ENCODE measurements at regions not wholly inside any gene's neighbourhood (a gene's known extent, or its start where the extent isn't known, plus 50 kb on each side); places are given as distances from the start of the nearest gene placed in this dataset.

DNA sequence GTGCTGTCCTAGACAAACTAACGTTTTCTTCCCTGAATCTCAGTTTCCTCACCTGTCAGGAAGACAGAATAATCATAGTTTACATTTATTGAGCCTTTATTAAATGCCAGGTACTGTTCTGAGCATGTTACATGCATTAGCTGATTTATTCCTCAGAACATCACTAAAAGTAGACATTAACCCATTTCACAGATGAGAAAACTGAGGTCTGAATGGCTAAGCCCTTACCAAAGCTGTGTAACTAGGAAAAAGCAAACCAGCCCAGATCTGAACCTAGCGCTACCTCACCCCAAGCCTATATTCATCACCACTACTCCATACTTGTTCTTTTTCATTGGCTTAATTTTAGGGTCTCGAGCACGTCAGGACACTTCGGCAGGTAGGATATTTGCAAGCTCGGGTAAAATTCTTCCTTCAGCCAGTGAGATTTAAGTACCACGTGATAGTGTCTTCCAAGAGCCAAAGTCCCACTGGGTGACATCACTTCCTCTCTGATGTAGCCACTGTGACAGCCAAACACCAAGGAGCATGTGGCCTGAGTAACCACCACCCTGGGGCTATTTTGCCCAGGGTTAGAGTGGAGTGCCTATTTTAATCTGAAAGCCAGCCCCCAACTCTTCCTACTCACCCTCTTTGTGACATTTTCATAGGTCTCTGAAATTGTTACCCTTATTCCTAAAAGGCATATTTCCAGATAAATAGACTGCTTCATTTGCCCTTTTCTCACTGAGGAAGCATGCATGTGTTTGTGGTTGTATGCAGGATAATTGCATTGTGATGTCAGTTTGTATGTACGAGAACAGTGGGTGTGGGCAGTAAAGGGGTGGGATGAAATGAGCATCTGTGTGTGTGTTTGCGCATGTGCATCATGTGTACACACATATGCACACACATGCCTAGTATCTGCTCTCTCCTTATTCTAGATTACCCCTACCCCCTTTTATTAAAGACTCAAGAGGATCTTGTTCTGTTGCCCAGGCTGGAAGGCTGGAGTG lies 62.2 kb upstream of the WSCD2 start:
- no peak for FAIRE-seq
- DNase-seq (ENCODE audit: insufficient read length, low spot score) = no peak

DNA sequence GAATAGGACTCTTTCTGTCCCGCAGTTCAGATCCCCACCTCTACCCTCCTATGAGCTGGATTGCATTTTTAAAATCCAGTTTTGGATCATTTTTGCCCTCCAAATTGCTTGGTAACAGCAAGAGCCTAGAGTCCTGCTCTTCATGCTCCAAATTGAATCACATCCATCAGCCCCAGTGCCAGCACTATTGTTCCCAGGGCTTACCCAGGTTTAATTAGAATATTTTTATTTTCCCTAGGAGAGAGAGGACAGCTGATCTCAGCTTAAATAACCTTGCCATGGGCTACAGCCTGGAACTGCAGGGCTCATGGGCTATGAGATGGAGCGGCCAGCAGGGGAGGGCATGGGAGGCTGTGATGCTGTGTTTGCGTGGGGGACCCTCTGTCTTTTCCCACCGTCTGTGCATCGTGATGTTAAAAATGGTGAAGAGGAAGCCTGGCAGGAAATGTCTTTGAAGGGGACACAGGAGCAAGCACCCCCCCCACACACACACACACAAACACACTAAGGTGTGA lies 59.4 kb upstream of the WSCD2 start:
- FAIRE-seq = no peak
- no peak for DNase-seq (ENCODE audit: insufficient read length, low spot score)

DNA sequence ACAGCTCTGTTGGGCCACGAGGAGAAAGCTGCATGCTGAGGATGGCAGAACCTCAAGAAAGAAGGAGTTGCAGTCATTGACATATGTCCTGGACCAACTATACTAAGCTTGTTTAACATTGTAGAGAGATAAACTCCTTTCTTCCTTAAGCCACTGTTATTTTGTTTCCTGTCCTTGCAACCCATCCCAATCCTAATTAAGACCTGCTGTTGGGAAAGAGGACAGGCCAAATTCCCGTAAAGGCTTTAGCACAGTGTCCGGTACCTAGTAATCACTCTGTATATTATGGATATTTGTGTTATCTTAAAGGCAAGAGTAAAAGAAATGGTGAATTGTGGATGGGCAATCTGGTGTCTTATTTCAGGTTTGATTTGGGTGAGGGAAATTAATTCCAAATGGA lies 53.5 kb upstream of the WSCD2 start:
- FAIRE-seq (no peak), DNase-seq (ENCODE audit: insufficient read length, low spot score) (no peak)

DNA sequence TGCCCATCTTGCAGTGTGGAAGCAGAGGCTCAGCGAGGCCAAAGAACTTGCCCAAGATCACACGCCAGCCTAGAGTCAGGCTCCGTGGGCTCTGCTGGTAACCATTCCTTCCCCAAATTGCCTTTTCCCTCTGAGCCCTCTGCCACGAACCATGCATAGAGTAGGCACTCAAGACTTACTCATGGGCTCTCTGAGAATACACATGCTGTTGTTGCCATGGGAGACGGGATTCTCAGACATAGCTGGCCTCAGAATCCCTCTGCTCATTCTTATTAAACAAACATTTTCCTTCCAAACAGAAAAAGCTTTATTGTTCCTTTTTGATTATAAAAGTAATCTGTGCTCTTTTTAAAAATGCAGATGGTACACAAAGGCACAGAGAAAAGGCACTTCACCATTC lies 52.5 kb upstream of the WSCD2 start:
- DNase-seq (ENCODE audit: insufficient read length, low spot score) = no peak
- no peak for FAIRE-seq

DNA sequence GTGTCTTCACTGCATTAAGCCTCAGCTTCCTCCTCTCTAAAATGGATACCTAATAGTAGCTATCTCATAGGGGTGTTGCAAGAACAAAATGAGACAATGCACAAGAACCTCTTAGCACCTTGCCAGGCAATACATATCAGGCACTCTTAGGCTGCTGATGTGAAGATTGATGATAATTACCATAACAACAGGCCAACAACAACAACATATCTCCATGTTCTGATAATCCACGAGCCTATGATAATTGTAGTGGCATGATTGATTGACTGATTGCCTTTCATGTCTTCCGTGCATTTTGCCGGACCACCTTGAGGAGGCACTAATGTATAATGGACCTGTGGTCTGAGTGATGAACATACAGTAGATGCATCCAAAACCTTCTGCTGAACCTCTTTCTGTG lies 50.7 kb upstream of the WSCD2 start:
- FAIRE-seq (no peak), DNase-seq (ENCODE audit: insufficient read length, low spot score) (no peak)
